DOHH2 (cell line): ENCODE measurements at regions not wholly inside any gene's neighbourhood (a gene's known extent, or its start where the extent isn't known, plus 50 kb on each side); places are given as distances from the start of the nearest gene placed in this dataset.

ENCODE experiments used
- H3F3A ChIP-seq: fragments of 200-600 bp; sonication (generic), shearing (Covaris generic); 2 replicates; pipeline ENCODE4 v1.6.0; 2016; ENCODE audit warnings: antibody characterized with exemption, mild to moderate bottlenecking; ENCODE audit not compliant: control insufficient read depth, insufficient read depth
- H3K27ac ChIP-seq: fragments of 200-600 bp; sonication (generic); 2 replicates; pipeline ENCODE4 v1.5.1; 2014; ENCODE audit warnings: low read depth, mild to moderate bottlenecking, low read length, moderate library complexity
- H3K27me3 ChIP-seq: fragments of 200-600 bp; sonication (generic); 2 replicates; pipeline ENCODE4 v1.6.1; 2014; ENCODE audit warnings: mild to moderate bottlenecking, low read length, mixed read lengths; ENCODE audit not compliant: control insufficient read depth
- H3K36me3 ChIP-seq: fragments of 200-600 bp; sonication (generic); 2 replicates; pipeline ENCODE4 v1.6.1; 2014; ENCODE audit warnings: mild to moderate bottlenecking, low read length, moderate library complexity, mixed read lengths; ENCODE audit not compliant: control insufficient read depth
- H3K4me1 ChIP-seq: fragments of 200-600 bp; sonication (generic); 2 replicates; pipeline ENCODE4 v1.6.1; 2014; ENCODE audit warnings: mild to moderate bottlenecking, low read length, mixed read lengths; ENCODE audit not compliant: control insufficient read depth
- H3K4me2 ChIP-seq: fragments of 200-600 bp; sonication (generic); 2 replicates; pipeline ENCODE4 v1.6.0; 2014; ENCODE audit warnings: mild to moderate bottlenecking, low read length, moderate library complexity
- H3K4me3 ChIP-seq: fragments of 200-600 bp; sonication (generic); 2 replicates; pipeline ENCODE4 v1.5.1; 2014; ENCODE audit warnings: mild to moderate bottlenecking, low read length, mixed read lengths
- H3K79me2 ChIP-seq: fragments of 200-600 bp; sonication (generic); 2 replicates; pipeline ENCODE4 v1.6.1; 2014; ENCODE audit warnings: mild to moderate bottlenecking, low read length, mixed read lengths; ENCODE audit not compliant: control insufficient read depth
- H3K9me2 ChIP-seq: fragments of 200-600 bp; sonication (generic); replicated peaks from 2 replicates; pipeline ENCODE4 v1.6.1; 2014; ENCODE audit warnings: mild to moderate bottlenecking, low read length, mixed read lengths; ENCODE audit not compliant: control insufficient read depth
- H3K9me3 ChIP-seq: fragments of 200-600 bp; sonication (generic); 2 replicates; pipeline ENCODE4 v1.6.1; 2014; ENCODE audit warnings: antibody characterized with exemption, low read length, mixed read lengths; ENCODE audit not compliant: control insufficient read depth, insufficient read depth
- H4K20me1 ChIP-seq: fragments of 200-600 bp; sonication (generic); 2 replicates; pipeline ENCODE4 v1.6.0; 2014; ENCODE audit warnings: low read depth, mild to moderate bottlenecking, antibody characterized with exemption, low read length, moderate library complexity; ENCODE audit not compliant: control insufficient read depth, insufficient read depth
- CTCF ChIP-seq: fragments of 200-600 bp; sonication (generic); IDR thresholded peaks from one replicate; pipeline ENCODE4 v1.5.1; 2014; ENCODE audit warnings: antibody characterized with exemption, mild to moderate bottlenecking, low read depth, low read length; ENCODE audit not compliant: poor library complexity, severe bottlenecking
- EZH2phosphoT487 ChIP-seq: fragments of 200-600 bp; sonication (generic); IDR thresholded peaks from 2 replicates; pipeline ENCODE4 v1.6.1; 2017; ENCODE audit warnings: borderline replicate concordance, mild to moderate bottlenecking, antibody characterized with exemption, low read length, moderate library complexity, mixed read lengths

- TF ChIP-seq CTCF (no peak), EZH2phosphoT487 (no peak)
- Histone ChIP-seq H3K4me1 (no peaks in the 10 kb centered on the region), H3F3A (no peaks in the 10 kb centered on the region), H3K9me2 (no peaks in the 10 kb centered on the region; the same call in 1 of the 2 replicates), H3K27me3 (0 out of 2 replicates have a peak, but pooled peaks cover 2% of the 10 kb centered on the region), H3K4me3 (no peak overlapping the region), H3K27ac (no peak overlapping the region), H3K79me2 (no peaks in the 10 kb centered on the region), H3K4me2 (no peak overlapping the region), H3K36me3 (no peaks in the 10 kb centered on the region), H4K20me1 (no peaks in the 10 kb centered on the region), H3K9me3 (no peaks in the 10 kb centered on the region)
Measured at GRCh38 chr16:77612596-77612995, 109.7 kb upstream of the NUDT7 start.

GRCh38 chr16:77613095-77613494 is 109.2 kb upstream of the NUDT7 start:
- TF ChIP-seq CTCF (no peak), EZH2phosphoT487 (no peak)

GRCh38 chr16:77617553-77617952 is 104.8 kb upstream of the NUDT7 start:
- H3K27ac ChIP-seq = no peak overlapping the region
- no peaks in the 10 kb centered on the region for H3K4me1 ChIP-seq
- H3K9me2 ChIP-seq = no peaks in the 10 kb centered on the region; the same call in 1 of the 2 replicates
- no peak for TF ChIP-seq EZH2phosphoT487
- no peak for TF ChIP-seq CTCF
- H3F3A ChIP-seq = no peaks in the 10 kb centered on the region
- H3K4me2 ChIP-seq = no peak overlapping the region
- no peak overlapping the region for H3K4me3 ChIP-seq
- no peaks in the 10 kb centered on the region for H4K20me1 ChIP-seq
- no peaks in the 10 kb centered on the region for H3K9me3 ChIP-seq
- H3K79me2 ChIP-seq = no peaks in the 10 kb centered on the region
- H3K27me3 ChIP-seq = 0 out of 2 replicates have a peak, but pooled peaks cover 2% of the 10 kb centered on the region
- no peaks in the 10 kb centered on the region for H3K36me3 ChIP-seq

More at GRCh38 chr16:77613095-77613494, 109.2 kb upstream of the NUDT7 start:
- Histone ChIP-seq H3K36me3 (no peaks in the 10 kb centered on the region), H3K9me3 (no peaks in the 10 kb centered on the region), H3F3A (no peaks in the 10 kb centered on the region), H3K27ac (no peak overlapping the region), H3K27me3 (0 out of 2 replicates have a peak, but pooled peaks cover 2% of the 10 kb centered on the region), H3K79me2 (no peaks in the 10 kb centered on the region), H3K4me2 (no peak overlapping the region), H4K20me1 (no peaks in the 10 kb centered on the region), H3K4me3 (no peak overlapping the region), H3K4me1 (no peaks in the 10 kb centered on the region), H3K9me2 (no peaks in the 10 kb centered on the region; the same call in 1 of the 2 replicates)

- Histone ChIP-seq H3K4me3 (no peak overlapping the region), H3K4me1 (no peaks in the 10 kb centered on the region), H3K79me2 (no peaks in the 10 kb centered on the region), H3K4me2 (no peak overlapping the region), H3K9me3 (no peaks in the 10 kb centered on the region), H3K9me2 (no peaks in the 10 kb centered on the region; the same call in 1 of the 2 replicates), H3F3A (no peaks in the 10 kb centered on the region), H4K20me1 (no peaks in the 10 kb centered on the region), H3K27ac (no peak overlapping the region), H3K27me3 (0 out of 2 replicates have a peak, but pooled peaks cover 2% of the 10 kb centered on the region), H3K36me3 (no peaks in the 10 kb centered on the region)
- no peak for TF ChIP-seq EZH2phosphoT487
- TF ChIP-seq CTCF = no peak
Measured at GRCh38 chr16:77617996-77618395, 104.3 kb upstream of the NUDT7 start.
